H9 (cell line): ENCODE measurements at regions not wholly inside any gene's neighbourhood (a gene's known extent, or its start where the extent isn't known, plus 50 kb on each side); places are given as distances from the start of the nearest gene placed in this dataset.

Experiments
- DNase-seq: peaks from one replicate; pipeline ENCODE4 v3.0.0-alpha.2; 2017
- H2AFZ ChIP-seq: one replicate; pipeline ENCODE4 v1.6.1; 2013; ENCODE audit warnings: mild to moderate bottlenecking, low read length, control low read depth, moderate library complexity
- H2AK5ac ChIP-seq: 2 replicates; pipeline ENCODE4 v1.6.1; 2013; ENCODE audit warnings: low read length, control low read depth, mixed read lengths; ENCODE audit not compliant: insufficient read length
- H2BK120ac ChIP-seq: one replicate; pipeline ENCODE4 v1.6.1; 2013; ENCODE audit warnings: low read depth, mild to moderate bottlenecking, low read length, control low read depth, inconsistent platforms; ENCODE audit not compliant: poor library complexity, severe bottlenecking
- H2BK12ac ChIP-seq: 2 replicates; pipeline ENCODE4 v1.6.1; 2013; ENCODE audit warnings: low read length, control low read depth, mixed read lengths, low read depth; ENCODE audit not compliant: insufficient read length
- H2BK15ac ChIP-seq: 2 replicates; pipeline ENCODE4 v1.6.1; 2013; ENCODE audit warnings: low read depth, low read length, control low read depth
- H2BK20ac ChIP-seq: one replicate; pipeline ENCODE4 v1.6.1; 2013; ENCODE audit warnings: low read depth, mild to moderate bottlenecking, low read length, control low read depth, inconsistent platforms; ENCODE audit not compliant: poor library complexity, severe bottlenecking
- H2BK5ac ChIP-seq: 2 replicates; pipeline ENCODE4 v1.6.1; 2013; ENCODE audit warnings: low read length, control low read depth, mixed read lengths; ENCODE audit not compliant: insufficient read length
- H3K14ac ChIP-seq: 2 replicates; pipeline ENCODE4 v1.6.1; 2013; ENCODE audit warnings: low read length, control low read depth; ENCODE audit not compliant: insufficient read depth
- H3K18ac ChIP-seq: 2 replicates; pipeline ENCODE4 v1.6.1; 2013; ENCODE audit warnings: low read depth, mild to moderate bottlenecking, mixed read lengths, low read length, control low read depth; ENCODE audit not compliant: insufficient read length
- H3K23ac ChIP-seq: 2 replicates; pipeline ENCODE4 v1.6.1; 2013; ENCODE audit warnings: low read length, control low read depth, mixed read lengths, low read depth; ENCODE audit not compliant: insufficient read length
- H3K23me2 ChIP-seq: 2 replicates; pipeline ENCODE4 v1.6.1; 2013; ENCODE audit warnings: low read depth, mild to moderate bottlenecking, mixed read lengths, low read length, control low read depth; ENCODE audit not compliant: insufficient read length, poor library complexity, severe bottlenecking
- H3K27ac ChIP-seq: 2 replicates; pipeline ENCODE4 v1.5.1; 2013; ENCODE audit warnings: low read length, control low read depth, mixed read lengths, low read depth; ENCODE audit not compliant: insufficient read length
- H3K27me3 ChIP-seq: 2 replicates; pipeline ENCODE4 v1.6.1; 2013; ENCODE audit warnings: low read length, control low read depth, inconsistent platforms; ENCODE audit not compliant: insufficient read depth
- H3K4ac ChIP-seq: 2 replicates; pipeline ENCODE4 v1.6.1; 2013; ENCODE audit warnings: low read depth, mild to moderate bottlenecking, control low read depth, inconsistent platforms, low read length, moderate library complexity
- H3K4me1 ChIP-seq: 2 replicates; pipeline ENCODE4 v1.6.1; 2013; ENCODE audit warnings: low read length, control low read depth, inconsistent platforms; ENCODE audit not compliant: insufficient read depth
- H3K4me2 ChIP-seq: 2 replicates; pipeline ENCODE4 v1.6.1; 2013; ENCODE audit warnings: low read length, control low read depth, mixed read lengths; ENCODE audit not compliant: insufficient read length, insufficient read depth
- H3K56ac ChIP-seq: 2 replicates; pipeline ENCODE4 v1.6.1; 2013; ENCODE audit warnings: low read depth, mild to moderate bottlenecking, mixed read lengths, low read length, control low read depth; ENCODE audit not compliant: insufficient read length
- H3K79me1 ChIP-seq: 2 replicates; pipeline ENCODE4 v1.6.1; 2013; ENCODE audit warnings: low read depth, mild to moderate bottlenecking, moderate library complexity, low read length, control low read depth, inconsistent platforms; ENCODE audit not compliant: insufficient read depth, poor library complexity, severe bottlenecking
- H3K79me2 ChIP-seq: 2 replicates; pipeline ENCODE4 v1.6.1; 2013; ENCODE audit warnings: low read length, control low read depth, inconsistent platforms; ENCODE audit not compliant: insufficient read depth
- H3K9ac ChIP-seq: 2 replicates; pipeline ENCODE4 v1.6.1; 2013; ENCODE audit warnings: low read length, control low read depth, mixed read lengths; ENCODE audit not compliant: insufficient read length; ENCODE audit errors: extremely low read depth
- H3K9me3 ChIP-seq: one replicate; pipeline ENCODE4 v1.6.1; 2013; ENCODE audit warnings: low read depth, low read length, inconsistent platforms; ENCODE audit not compliant: control insufficient read depth
- H3T11ph ChIP-seq: one replicate; pipeline ENCODE4 v1.6.1; 2013; ENCODE audit warnings: mild to moderate bottlenecking, low read length, control low read depth, inconsistent platforms
- H4K20me1 ChIP-seq: one replicate; pipeline ENCODE4 v1.6.1; 2013; ENCODE audit not compliant: control insufficient read depth, insufficient read length, insufficient read depth
- H4K5ac ChIP-seq: 2 replicates; pipeline ENCODE4 v1.6.1; 2013; ENCODE audit warnings: low read depth, mild to moderate bottlenecking, mixed read lengths, low read length, control low read depth; ENCODE audit not compliant: insufficient read length
- H4K8ac ChIP-seq: replicated peaks from 2 replicates; pipeline ENCODE4 v1.6.1; 2013; ENCODE audit warnings: low read length, control low read depth, mixed read lengths, low read depth; ENCODE audit not compliant: insufficient read length
- H4K91ac ChIP-seq: 2 replicates; pipeline ENCODE4 v1.6.1; 2013; ENCODE audit warnings: low read depth, mild to moderate bottlenecking, moderate library complexity, mixed read lengths, low read length, control low read depth; ENCODE audit not compliant: insufficient read length
- H3K27ac Mint-ChIP-seq, 3 experiments: 2 replicates in 2 of 3; 3 replicates in 1 of 3; pipeline ENCODE4 v1.8.0; 2020 to 2021; ENCODE audit warnings: mixed read lengths in 3 of 3, mild to moderate bottlenecking in 1 of 3, moderate library complexity in 1 of 3
- H3K27me3 Mint-ChIP-seq: 2 replicates; pipeline ENCODE4 v1.8.0; 2021; ENCODE audit warnings: low read depth, mild to moderate bottlenecking, moderate library complexity, mixed read lengths
- H3K36me3 Mint-ChIP-seq, 3 experiments: 2 replicates in 2 of 3; 3 replicates in 1 of 3; pipeline ENCODE4 v1.8.0; 2020 to 2021; ENCODE audit warnings: low read depth in 3 of 3, mixed read lengths in 3 of 3; ENCODE audit not compliant: insufficient read depth in 1 of 3
- H3K4me1 Mint-ChIP-seq, 2 experiments: 2 replicates each; pipeline ENCODE4 v1.8.0; 2020; ENCODE audit warnings: mixed read lengths in 2 of 2
- H3K4me3 Mint-ChIP-seq, 2 experiments: 2 replicates in 1 of 2; 3 replicates in 1 of 2; pipeline ENCODE4 v1.8.0; 2020 to 2021; ENCODE audit warnings: mild to moderate bottlenecking in 2 of 2, mixed read lengths in 2 of 2, moderate library complexity in 1 of 2
- H3K9me3 Mint-ChIP-seq, 2 experiments: 2 replicates in 1 of 2; 3 replicates in 1 of 2; pipeline ENCODE4 v1.8.0; 2020; ENCODE audit warnings: mild to moderate bottlenecking in 2 of 2, mixed read lengths in 2 of 2, moderate library complexity in 1 of 2
- whole genome bisulfite sequencing: extraction: QIAGEN DNeasy Blood & Tissue Kit; methylation state at CpG from one replicate; pipeline ENCODE4 v1.1.7; 2013; ENCODE audit warnings: missing lambda C conversion rate, low lambda C conversion rate, mixed read lengths; ENCODE audit not compliant: insufficient read length; ENCODE audit errors: extremely low coverage; 5-methylcytosine and 5-hydroxymethylcytosine counted together
- TF ChIP-seq, protein P1 (sequence below): fragments of 200-600 bp; sonication (generic); conservative IDR thresholded peaks from 3 replicates; pipeline ENCODE4 v1.8.0; 2021; ENCODE audit warnings: antibody characterized with exemption, mild to moderate bottlenecking

DNA sequence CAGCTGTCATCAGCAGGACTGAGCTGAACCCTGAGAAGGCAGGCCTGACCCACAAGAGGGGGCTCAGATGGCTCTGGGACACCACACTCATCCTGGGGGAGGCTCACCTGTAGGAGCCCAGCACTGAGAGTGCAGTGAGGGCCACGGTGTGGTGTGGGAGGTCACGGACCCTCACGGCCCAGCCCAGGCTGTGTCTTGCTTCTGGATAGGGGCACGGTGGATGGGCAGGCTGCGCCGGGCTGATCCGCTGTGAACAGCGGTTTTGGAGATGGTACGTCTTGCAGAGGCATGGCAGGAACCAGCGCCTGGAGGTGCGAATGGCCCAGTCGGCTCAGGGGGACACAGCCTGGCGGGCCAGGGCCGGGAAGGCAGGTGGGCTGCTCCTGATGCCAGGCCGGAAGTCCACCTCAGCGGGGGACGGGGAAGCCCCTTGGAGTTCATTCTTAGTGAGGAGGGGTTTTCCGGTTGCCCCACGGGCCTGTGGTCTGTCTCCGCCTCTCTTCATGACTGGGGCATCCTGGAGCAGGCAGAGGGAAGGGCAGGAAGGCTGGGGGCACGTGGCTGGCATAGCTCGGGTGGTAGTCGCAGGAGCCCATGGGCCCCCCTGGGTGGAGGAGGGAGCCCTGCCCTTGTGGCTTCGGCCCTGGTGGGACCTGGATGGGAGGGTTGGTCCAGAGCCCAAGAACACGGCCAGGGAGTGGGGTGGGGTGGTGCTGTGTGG, 112.5 kb downstream of the UNCX start:
- Histone ChIP-seq H3K18ac (no peak overlapping the region), H3K23me2 (no peaks in the 10 kb centered on the region), H2AK5ac (no peak overlapping the region), H4K20me1 (no peaks in the 10 kb centered on the region), H4K91ac (no peak overlapping the region), H4K8ac (no peak overlapping the region), H3K9ac (no peak overlapping the region), H3K79me2 (no peaks in the 10 kb centered on the region), H3K9me3 (no peaks in the 10 kb centered on the region), H2BK12ac (no peak overlapping the region), H2BK5ac (no peak overlapping the region), H4K5ac (no peak overlapping the region), H3T11ph (no peak overlapping the region), H3K4me1 (no peaks in the 10 kb centered on the region), H3K14ac (no peak overlapping the region; the same call in 1 of the 2 replicates), H3K79me1 (no peaks in the 10 kb centered on the region), H3K27ac (no peak overlapping the region), H3K4ac (no peak overlapping the region), H3K23ac (no peak overlapping the region), H2BK120ac (no peak overlapping the region), H3K56ac (no peak overlapping the region), H2BK15ac (no peak overlapping the region), H3K27me3 (no peaks in the 10 kb centered on the region), H2AFZ (no peak overlapping the region), H2BK20ac (no peak overlapping the region), H3K4me2 (no peak overlapping the region)
- WGBS, result no CpG with 5 or more reads among the region's 25 CpGs
- H3K27me3 Mint-ChIP-seq, result peaks cover 2% of the 10 kb centered on the region
- DNase-seq, result no peak
- TF ChIP-seq, protein P1, sequence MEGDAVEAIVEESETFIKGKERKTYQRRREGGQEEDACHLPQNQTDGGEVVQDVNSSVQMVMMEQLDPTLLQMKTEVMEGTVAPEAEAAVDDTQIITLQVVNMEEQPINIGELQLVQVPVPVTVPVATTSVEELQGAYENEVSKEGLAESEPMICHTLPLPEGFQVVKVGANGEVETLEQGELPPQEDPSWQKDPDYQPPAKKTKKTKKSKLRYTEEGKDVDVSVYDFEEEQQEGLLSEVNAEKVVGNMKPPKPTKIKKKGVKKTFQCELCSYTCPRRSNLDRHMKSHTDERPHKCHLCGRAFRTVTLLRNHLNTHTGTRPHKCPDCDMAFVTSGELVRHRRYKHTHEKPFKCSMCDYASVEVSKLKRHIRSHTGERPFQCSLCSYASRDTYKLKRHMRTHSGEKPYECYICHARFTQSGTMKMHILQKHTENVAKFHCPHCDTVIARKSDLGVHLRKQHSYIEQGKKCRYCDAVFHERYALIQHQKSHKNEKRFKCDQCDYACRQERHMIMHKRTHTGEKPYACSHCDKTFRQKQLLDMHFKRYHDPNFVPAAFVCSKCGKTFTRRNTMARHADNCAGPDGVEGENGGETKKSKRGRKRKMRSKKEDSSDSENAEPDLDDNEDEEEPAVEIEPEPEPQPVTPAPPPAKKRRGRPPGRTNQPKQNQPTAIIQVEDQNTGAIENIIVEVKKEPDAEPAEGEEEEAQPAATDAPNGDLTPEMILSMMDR, result no peak
- no peaks in the 10 kb centered on the region for H3K4me1 Mint-ChIP-seq
- H3K36me3 Mint-ChIP-seq, result no peaks in the 10 kb centered on the region
- no peak overlapping the region; a peak in 1 of 7 replicates for H3K27ac Mint-ChIP-seq
- no peak overlapping the region for H3K4me3 Mint-ChIP-seq
- H3K9me3 Mint-ChIP-seq, result peaks cover 0 to 3% of the 10 kb centered on the region in 2 experiments; a peak in 2 of 5 replicates
